GM18858 (cell line): ENCODE measurements at regions not wholly inside any gene's neighbourhood (a gene's known extent, or its start where the extent isn't known, plus 50 kb on each side); places are given as distances from the start of the nearest gene placed in this dataset.
"Not testable (repeated sequence)": the region's sequence is repeated elsewhere in the genome, so short reads cannot be mapped to it uniquely, and the experiment has no call there.

Source experiments
- ATAC-seq: cut with Tn5 transposase; IDR thresholded peaks from one replicate; pipeline ENCODE4 v1.9.1; 2021; ENCODE audit not compliant: unreplicated experiment

GRCh38 chr5:6081727-6082210, 296.6 kb downstream of the MED10 start:
- ATAC-seq: no peak

- no peak for ATAC-seq
Observed at GRCh38 chr5:6080930-6081726, 297.2 kb downstream of the MED10 start.

- no peak for ATAC-seq
Observed at GRCh38 chr5:6080436-6080835, 297.9 kb downstream of the MED10 start.

GRCh38 chr5:6078881-6079280, 299.5 kb downstream of the MED10 start:
- ATAC-seq: no peak

- no peak for ATAC-seq
Observed at GRCh38 chr5:6076341-6077239, 301.8 kb downstream of the MED10 start.

GRCh38 chr5:6072488-6072887, 305.9 kb downstream of the MED10 start:
- ATAC-seq: not testable (repeated sequence)

GRCh38 chr5:6069496-6070185, 308.7 kb downstream of the MED10 start:
- no peak for ATAC-seq

- ATAC-seq: no peak
Observed at GRCh38 chr5:6066016-6066415, 312.3 kb downstream of the MED10 start.

GRCh38 chr5:6059137-6059800, 319.1 kb downstream of the MED10 start:
- no peak for ATAC-seq

GRCh38 chr5:6058055-6058715, 320.2 kb downstream of the MED10 start:
- ATAC-seq: no peak

GRCh38 chr5:6056280-6056679, 322.1 kb downstream of the MED10 start:
- no peak for ATAC-seq

- no peak for ATAC-seq
Observed at GRCh38 chr5:6049662-6050061, 328.7 kb downstream of the MED10 start.

- ATAC-seq: no peak
Observed at GRCh38 chr5:6048746-6049145, 329.6 kb downstream of the MED10 start.

GRCh38 chr5:6046296-6046967, 331.9 kb downstream of the MED10 start:
- ATAC-seq: no peak

GRCh38 chr5:6043491-6044310, 334.6 kb downstream of the MED10 start:
- no peak for ATAC-seq

GRCh38 chr5:6041977-6042550, 336.3 kb downstream of the MED10 start:
- no peak for ATAC-seq

- ATAC-seq: no peak
Observed at GRCh38 chr5:6039111-6039510, 339.2 kb downstream of the MED10 start.

GRCh38 chr5:6036006-6036405, 342.3 kb downstream of the MED10 start:
- ATAC-seq: no peak
